Neuron (in vitro differentiated cells): ENCODE measurements at regions not wholly inside any gene's neighbourhood (a gene's known extent, or its start where the extent isn't known, plus 50 kb on each side); places are given as distances from the start of the nearest gene placed in this dataset.
"Not testable (repeated sequence)": the region's sequence is repeated elsewhere in the genome, so short reads cannot be mapped to it uniquely, and the experiment has no call there.

Experiments
- H2AFZ ChIP-seq: one replicate; pipeline ENCODE4 v1.6.1; 2013; ENCODE audit warnings: low read depth, mild to moderate bottlenecking, inconsistent platforms, low read length, moderate library complexity
- H3K27me3 ChIP-seq: one replicate; pipeline ENCODE4 v1.6.1; 2013; ENCODE audit warnings: low read length; ENCODE audit not compliant: insufficient read depth
- H3K36me3 ChIP-seq: one replicate; pipeline ENCODE4 v1.6.1; 2013; ENCODE audit warnings: low read length; ENCODE audit not compliant: insufficient read depth
- H3K4me1 ChIP-seq: one replicate; pipeline ENCODE4 v1.6.1; 2013; ENCODE audit warnings: low read length; ENCODE audit not compliant: insufficient read depth
- H3K4me3 ChIP-seq: 2 replicates; pipeline ENCODE4 v1.5.1; 2013; ENCODE audit warnings: mild to moderate bottlenecking, low read length, moderate library complexity
- H3K9me3 ChIP-seq: one replicate; pipeline ENCODE4 v1.6.1; 2013; ENCODE audit warnings: low read length

DNA sequence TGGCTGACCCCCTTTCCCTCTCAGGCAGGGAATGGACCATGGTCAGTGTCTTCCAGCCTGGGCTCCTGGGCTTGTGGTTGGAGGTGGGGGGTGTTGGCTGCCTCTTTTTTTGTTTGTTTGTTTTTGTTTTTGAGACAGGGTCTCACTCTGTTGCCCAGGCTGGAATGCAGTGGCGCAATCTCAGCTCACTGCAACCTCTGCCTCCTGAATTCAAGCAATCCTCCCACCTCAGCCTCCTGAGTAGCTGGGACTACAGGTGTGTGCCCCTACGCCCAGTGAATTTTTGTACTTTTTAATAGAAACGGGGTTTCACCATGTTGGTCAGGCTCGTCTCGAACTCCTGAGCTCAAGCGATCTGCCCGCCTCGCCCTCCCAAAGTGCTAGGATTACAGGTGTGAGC, 465.8 kb downstream of the STK39 start:
- H2AFZ ChIP-seq, H3K36me3 ChIP-seq, H3K9me3 ChIP-seq, H3K4me3 ChIP-seq, H3K27me3 ChIP-seq: not testable (repeated sequence)
- H3K4me1 ChIP-seq, result peaks cover 24% of the 10 kb centered on the region

DNA sequence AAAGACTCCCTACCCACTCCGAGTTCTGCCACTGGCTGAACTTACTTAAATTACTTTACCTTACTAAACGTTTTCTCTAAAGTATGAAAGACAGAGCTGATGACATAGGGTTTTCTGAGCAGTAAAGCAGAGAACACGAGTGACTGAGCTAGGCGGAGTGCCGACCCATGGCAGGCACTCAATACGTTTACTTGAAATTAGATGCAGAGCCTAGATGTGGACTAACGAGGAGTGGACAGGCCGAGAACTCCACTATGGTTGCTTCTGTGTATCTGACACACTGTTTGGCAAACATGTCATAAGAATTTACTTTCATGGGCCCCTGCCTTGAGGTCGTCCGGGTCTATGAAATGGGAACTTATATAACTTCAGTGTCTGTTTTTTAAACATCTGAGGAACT, 471.0 kb downstream of the STK39 start:
- no peaks in the 10 kb centered on the region for H3K36me3 ChIP-seq
- no peaks in the 10 kb centered on the region for H3K9me3 ChIP-seq
- no peak overlapping the region for H3K4me3 ChIP-seq
- H2AFZ ChIP-seq, result no peak overlapping the region
- H3K27me3 ChIP-seq, result no peaks in the 10 kb centered on the region
- H3K4me1 ChIP-seq, result no peaks in the 10 kb centered on the region

DNA sequence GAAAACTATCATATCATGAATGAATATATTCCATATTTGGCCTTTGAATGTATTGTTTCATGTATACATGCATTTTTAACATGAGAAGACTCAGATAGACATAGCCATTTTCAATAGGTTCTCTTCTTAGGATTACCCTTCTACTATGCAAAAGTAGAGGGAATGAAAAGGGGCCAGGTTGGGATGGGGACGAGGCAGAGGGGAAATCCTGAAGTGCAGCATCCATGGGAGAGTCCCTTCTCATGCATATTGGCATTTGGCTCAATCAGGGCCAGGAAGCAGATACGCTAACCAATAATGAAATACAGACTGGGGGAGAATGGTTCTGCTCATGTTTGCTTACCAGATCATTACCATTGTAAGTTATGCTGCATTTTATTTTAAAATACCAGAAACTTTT, 475.8 kb downstream of the STK39 start:
- H2AFZ ChIP-seq, result no peak overlapping the region
- no peaks in the 10 kb centered on the region for H3K4me1 ChIP-seq

DNA sequence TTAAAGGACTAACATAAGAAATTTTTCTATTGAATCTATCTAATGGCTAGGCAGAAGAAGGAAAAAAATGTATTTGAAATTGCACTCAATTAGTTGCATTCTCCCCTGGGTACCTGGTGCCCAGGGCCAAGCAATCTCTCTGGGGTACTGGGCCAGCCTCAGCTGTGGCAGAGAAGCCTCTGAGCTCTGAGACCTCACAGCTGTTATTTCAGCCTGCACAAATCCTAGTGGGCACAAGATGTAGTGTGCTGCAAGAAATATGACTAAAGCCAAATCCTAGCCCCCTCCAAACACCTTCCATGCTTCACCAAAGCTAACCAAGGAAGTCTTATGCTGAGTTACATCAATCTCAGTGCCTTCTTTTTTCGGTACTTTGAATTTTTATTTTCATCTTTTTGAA, 478.4 kb downstream of the STK39 start:
- no peaks in the 10 kb centered on the region for H3K4me1 ChIP-seq
- H2AFZ ChIP-seq, result no peak overlapping the region
- no peak overlapping the region for H3K4me3 ChIP-seq
- no peaks in the 10 kb centered on the region for H3K27me3 ChIP-seq
- no peaks in the 10 kb centered on the region for H3K36me3 ChIP-seq
- no peaks in the 10 kb centered on the region for H3K9me3 ChIP-seq

More for the DNA sequence above, 475.8 kb downstream of the STK39 start:
- no peak overlapping the region for H3K4me3 ChIP-seq
- H3K27me3 ChIP-seq, result no peaks in the 10 kb centered on the region
- H3K36me3 ChIP-seq, result no peaks in the 10 kb centered on the region
- no peaks in the 10 kb centered on the region for H3K9me3 ChIP-seq

DNA sequence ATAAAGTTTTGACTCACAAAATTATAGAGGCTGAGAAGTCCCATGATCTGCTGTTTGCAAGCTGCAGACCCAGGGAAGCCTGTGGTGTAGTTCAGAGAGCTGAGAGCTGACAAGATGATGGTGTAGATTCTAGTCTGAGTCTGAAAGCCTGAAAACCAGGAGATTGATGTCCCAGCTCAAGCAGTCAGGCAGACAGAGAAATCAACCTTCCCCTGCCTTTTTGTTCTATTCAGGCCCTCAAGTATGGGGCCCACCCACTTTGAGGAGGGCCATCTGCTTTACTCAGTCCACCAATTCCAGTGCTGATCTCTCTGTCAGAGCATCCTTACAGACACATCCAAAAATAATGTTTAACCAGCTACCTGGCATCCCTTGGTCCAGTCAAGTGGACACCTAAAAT, 479.6 kb downstream of the STK39 start:
- Histone ChIP-seq H3K27me3 (no peaks in the 10 kb centered on the region), H3K36me3 (no peaks in the 10 kb centered on the region), H3K4me3 (no peak overlapping the region), H2AFZ (no peak overlapping the region), H3K4me1 (no peaks in the 10 kb centered on the region), H3K9me3 (no peaks in the 10 kb centered on the region)

DNA sequence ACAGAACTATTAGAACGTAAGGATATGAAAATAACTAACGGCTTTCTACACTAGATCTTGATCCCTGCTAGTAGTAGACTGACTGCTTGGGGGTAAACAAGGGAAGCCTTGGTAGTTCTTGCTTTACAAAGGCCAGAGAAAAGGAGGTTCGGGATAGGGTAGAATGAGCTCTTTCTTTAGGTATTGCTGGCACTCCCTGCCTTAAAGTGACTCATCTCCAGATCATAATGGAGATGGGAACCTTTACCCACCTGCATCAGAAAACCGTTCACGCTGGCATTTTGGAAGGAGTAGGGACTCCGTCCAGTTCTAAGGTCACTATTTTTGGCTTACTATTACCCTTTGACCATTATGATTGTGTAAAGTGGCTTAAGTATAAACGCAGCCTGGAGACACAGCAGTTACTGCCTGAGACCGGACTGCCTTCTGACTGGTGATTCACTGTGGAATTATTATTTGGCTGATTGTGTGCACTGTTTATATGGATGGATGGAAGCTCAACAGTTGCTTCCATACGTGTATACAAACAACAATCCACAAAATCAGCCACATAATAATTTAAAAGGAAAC, 482.5 kb downstream of the STK39 start:
- Histone ChIP-seq H3K9me3 (no peaks in the 10 kb centered on the region), H2AFZ (no peak overlapping the region), H3K27me3 (no peaks in the 10 kb centered on the region), H3K4me1 (no peaks in the 10 kb centered on the region), H3K4me3 (no peak overlapping the region), H3K36me3 (no peaks in the 10 kb centered on the region)

DNA sequence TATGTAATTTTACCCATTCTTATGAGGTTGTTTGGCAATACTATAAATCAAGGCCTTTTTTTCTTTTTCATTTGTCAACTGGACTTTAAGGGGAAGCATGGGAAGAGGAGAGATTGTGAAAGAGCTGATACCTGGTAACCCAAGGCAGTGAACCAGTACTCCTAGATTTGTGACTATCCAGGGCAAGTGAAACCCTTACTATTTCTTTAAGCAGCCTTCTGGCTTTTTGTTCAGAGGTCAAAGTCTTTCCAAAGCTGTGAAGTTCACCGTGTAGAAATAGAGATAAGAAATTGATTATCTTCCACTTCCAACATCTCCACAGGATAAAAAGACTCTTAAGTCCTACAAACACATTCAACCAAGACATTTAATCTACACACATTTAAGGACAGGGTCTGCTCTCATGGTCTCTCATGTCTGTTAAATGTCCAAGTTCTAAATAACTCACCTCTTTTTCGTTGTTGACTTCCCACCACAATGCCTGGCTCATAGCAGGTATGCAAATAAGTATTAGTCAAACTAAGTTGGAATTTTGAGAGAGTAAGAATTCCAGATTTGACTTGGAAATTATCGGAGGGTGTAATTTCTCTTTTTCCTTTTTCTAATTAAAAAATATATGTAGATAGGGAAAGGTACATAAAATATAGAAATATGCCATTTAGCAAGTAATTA, 485.8 kb downstream of the STK39 start:
- H2AFZ ChIP-seq, result no peak overlapping the region
- H3K4me1 ChIP-seq, result peaks cover 4% of the 10 kb centered on the region
- H3K4me3 ChIP-seq, result no peak overlapping the region
- no peaks in the 10 kb centered on the region for H3K9me3 ChIP-seq
- H3K36me3 ChIP-seq, result no peaks in the 10 kb centered on the region
- H3K27me3 ChIP-seq, result no peaks in the 10 kb centered on the region

DNA sequence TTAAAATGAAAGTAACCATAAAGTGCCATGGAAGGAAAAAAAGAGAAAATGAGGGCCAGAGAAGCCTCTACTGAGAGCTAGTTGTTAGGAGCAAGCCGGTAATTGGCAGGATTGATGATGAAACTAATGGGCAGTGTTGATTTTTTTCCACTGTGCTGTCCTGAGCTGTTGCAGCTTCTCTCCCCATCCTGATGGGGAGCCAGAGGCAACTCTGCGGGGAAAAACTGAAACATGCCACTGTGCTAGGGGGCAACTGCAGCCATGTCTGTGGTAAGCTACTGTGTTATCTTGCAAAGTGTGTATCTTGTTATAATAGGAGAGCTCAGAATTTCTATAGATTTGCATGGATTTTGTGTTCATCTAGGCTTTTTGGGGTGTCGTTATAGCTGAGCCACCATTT, 487.9 kb downstream of the STK39 start:
- Histone ChIP-seq H2AFZ (no peak overlapping the region), H3K4me1 (peaks cover 11% of the 10 kb centered on the region), H3K4me3 (no peak overlapping the region), H3K9me3 (no peaks in the 10 kb centered on the region), H3K27me3 (no peaks in the 10 kb centered on the region), H3K36me3 (no peaks in the 10 kb centered on the region)

DNA sequence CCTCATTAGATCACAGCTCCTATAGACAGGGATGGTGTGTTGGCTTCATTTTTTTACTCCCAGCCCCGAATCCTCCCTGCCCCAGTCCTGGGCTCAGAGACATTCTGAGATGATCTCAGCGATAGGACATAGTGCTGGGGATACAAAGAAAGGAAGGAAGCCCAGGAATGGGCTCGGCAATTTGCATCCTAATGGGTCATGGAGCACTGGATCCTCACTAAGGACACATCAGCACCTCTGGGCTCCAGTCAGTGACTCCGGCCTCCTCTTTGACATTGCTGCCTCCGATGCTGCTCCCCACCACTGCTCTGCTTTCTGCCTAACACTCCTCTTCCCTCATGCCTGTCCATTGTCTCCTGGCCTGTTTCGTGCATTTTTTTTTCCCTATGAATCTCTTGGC, 489.1 kb downstream of the STK39 start:
- no peak overlapping the region for H3K4me3 ChIP-seq
- H3K27me3 ChIP-seq, result no peaks in the 10 kb centered on the region
- H2AFZ ChIP-seq, result no peak overlapping the region
- no peaks in the 10 kb centered on the region for H3K36me3 ChIP-seq
- peaks cover 11% of the 10 kb centered on the region for H3K4me1 ChIP-seq
- no peaks in the 10 kb centered on the region for H3K9me3 ChIP-seq

DNA sequence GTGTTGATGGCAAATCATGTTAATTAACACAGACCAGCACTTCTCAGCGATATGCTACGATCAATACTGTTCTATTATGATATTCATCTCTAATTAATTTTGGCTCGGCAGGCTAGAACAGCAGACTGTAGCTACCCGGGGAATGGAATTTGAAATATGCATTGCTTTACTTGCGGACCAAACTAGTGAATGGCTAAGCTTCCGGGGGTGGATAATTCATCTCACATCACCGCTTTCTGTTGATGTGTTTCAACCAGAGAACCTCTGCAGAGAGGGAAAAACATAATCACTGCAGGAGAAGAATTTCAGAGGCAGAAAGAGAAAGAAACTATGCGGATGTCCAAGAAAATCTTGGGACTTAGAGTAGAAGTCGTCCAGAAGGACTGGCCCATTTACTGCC, 490.9 kb downstream of the STK39 start:
- Histone ChIP-seq H3K27me3 (no peaks in the 10 kb centered on the region), H3K36me3 (no peaks in the 10 kb centered on the region), H3K9me3 (no peaks in the 10 kb centered on the region), H3K4me1 (peaks cover 23% of the 10 kb centered on the region), H2AFZ (no peak overlapping the region), H3K4me3 (no peak overlapping the region)

DNA sequence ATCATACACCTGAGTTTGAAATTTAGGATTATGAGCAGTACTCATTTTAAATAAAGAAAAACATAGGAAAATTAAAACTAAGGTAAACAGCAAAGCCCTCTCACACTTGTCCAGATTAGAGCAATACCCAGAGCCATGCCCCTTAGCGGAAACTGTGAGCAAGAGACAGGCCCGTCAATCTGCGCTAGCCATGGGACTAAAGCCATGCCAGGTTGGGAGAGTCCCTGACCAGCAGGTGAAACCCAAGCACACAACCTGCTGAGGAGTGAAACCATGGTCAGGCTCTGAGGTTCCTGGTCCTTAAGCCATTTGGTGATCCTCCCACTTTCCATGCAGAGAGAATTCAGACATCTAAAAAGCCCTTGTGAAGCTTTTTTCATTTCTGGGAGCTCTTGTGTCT, 494.3 kb downstream of the STK39 start:
- Histone ChIP-seq H3K36me3 (no peaks in the 10 kb centered on the region), H3K9me3 (no peaks in the 10 kb centered on the region), H3K4me3 (no peak overlapping the region), H3K27me3 (no peaks in the 10 kb centered on the region), H2AFZ (no peak overlapping the region), H3K4me1 (peaks cover 23% of the 10 kb centered on the region)

DNA sequence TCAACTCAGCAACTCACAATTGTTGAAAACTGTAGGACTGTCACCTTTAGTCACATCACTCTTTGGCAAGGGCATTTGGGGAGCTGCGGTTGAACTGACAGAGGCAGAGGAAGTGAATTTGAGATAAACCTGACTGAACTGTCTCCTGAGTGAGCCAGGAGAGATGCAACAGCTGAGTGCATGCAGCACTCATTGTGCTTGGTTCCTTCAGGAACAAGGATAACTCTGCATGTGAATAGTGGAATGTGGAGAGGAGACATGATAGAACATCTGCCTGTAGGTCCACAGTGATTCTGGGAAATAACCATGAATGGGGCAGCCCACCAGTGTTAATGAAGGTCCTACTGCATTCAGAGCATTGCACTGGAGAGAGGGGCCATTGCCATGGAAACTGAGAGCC, 494.7 kb downstream of the STK39 start:
- H3K36me3 ChIP-seq, result no peaks in the 10 kb centered on the region

DNA sequence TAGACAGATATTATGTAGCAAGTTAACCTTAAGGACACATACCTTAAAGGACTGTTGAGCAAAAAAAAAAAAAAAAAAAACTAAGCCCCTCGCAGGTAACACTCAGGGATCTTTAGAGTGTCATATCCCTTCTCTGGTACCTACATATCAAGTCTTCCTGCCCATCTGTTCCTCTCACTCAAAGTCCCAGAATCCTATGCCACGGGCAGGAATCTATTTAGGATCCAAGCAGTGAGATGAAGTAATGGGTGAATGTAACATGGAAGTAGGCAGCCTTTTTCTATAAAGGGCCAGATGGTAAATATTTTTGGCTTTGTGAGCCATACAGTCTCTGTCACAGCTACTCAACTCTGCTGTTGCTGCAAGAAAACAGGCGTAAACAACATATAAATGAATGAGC, 496.7 kb downstream of the STK39 start:
- H3K4me1 ChIP-seq, result peaks cover 12% of the 10 kb centered on the region
- H2AFZ ChIP-seq, result no peak overlapping the region
- H3K36me3 ChIP-seq, result no peaks in the 10 kb centered on the region
- H3K27me3 ChIP-seq, result no peaks in the 10 kb centered on the region
- no peaks in the 10 kb centered on the region for H3K9me3 ChIP-seq
- no peak overlapping the region for H3K4me3 ChIP-seq

More for the DNA sequence above, 494.7 kb downstream of the STK39 start:
- Histone ChIP-seq H3K27me3 (no peaks in the 10 kb centered on the region), H2AFZ (no peak overlapping the region), H3K9me3 (no peaks in the 10 kb centered on the region), H3K4me1 (peaks cover 23% of the 10 kb centered on the region), H3K4me3 (no peak overlapping the region)

DNA sequence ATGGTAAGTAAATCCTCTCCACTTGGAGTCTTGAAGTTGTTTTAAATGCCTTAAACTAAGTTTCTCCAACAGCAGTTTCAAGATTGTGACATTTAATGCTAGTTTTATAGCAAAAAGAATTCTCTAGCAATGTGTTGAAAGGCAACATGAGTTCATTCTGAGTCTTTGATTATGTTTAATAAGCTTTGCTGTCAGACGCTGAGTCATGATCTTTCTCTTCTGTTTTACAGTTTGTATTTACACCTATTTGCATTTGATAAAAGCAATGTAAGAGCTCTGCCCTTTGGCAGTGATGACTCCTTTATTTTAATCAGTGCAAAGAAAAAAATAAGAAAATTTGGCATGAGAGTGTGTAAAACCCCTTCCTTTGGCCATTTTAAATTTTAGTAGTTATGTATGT, 497.7 kb downstream of the STK39 start:
- H3K27me3 ChIP-seq, result no peaks in the 10 kb centered on the region
- no peaks in the 10 kb centered on the region for H3K36me3 ChIP-seq
- peaks cover 12% of the 10 kb centered on the region for H3K4me1 ChIP-seq
- no peak overlapping the region for H2AFZ ChIP-seq
- no peak overlapping the region for H3K4me3 ChIP-seq
- H3K9me3 ChIP-seq, result no peaks in the 10 kb centered on the region
